Natural killer cell treated with Interleukin-12 subunit alpha and Interleukin-12 subunit beta and Interleukin-15 and Interleukin-18, amount 100 ng/mL, for 72 hours (primary cell): ENCODE measurements at regions not wholly inside any gene's neighbourhood (a gene's known extent, or its start where the extent isn't known, plus 50 kb on each side); places are given as distances from the start of the nearest gene placed in this dataset.
A peak's percentile ranks its signal among the peaks of the same experiment; 100 is the strongest.

Experiments
- ATAC-seq, 2 donors: fragments of 150-1000 bp; cut with Tn5 transposase in 1 of 2; sonication (Bioruptor Pico), chemical (Tn5 transposase) in 1 of 2; 2 replicates each; pipeline ENCODE4 v1.10.0; 2021
- DNase-seq: peaks from one replicate; pipeline ENCODE4 v3.0.0; 2022; ENCODE audit warnings: low spot score
- H3K27ac Mint-ChIP-seq, 2 donors: 1 replicate in 1 of 2; 2 replicates in 1 of 2; pipeline ENCODE4 v1.8.0; 2022; ENCODE audit warnings: mixed read lengths in 2 of 2, mild to moderate bottlenecking in 1 of 2, moderate library complexity in 1 of 2
- H3K27me3 Mint-ChIP-seq, 2 donors: 1 replicate in 1 of 2; 2 replicates in 1 of 2; pipeline ENCODE4 v1.8.0; 2022; ENCODE audit warnings: mixed read lengths in 2 of 2
- H3K36me3 Mint-ChIP-seq: one replicate; pipeline ENCODE4 v1.8.0; 2022; ENCODE audit warnings: mixed read lengths
- H3K4me1 Mint-ChIP-seq, 2 donors: 1 replicate in 1 of 2; 2 replicates in 1 of 2; pipeline ENCODE4 v1.8.0; 2022; ENCODE audit warnings: low read depth in 2 of 2, mixed read lengths in 2 of 2, mild to moderate bottlenecking in 1 of 2
- H3K4me3 Mint-ChIP-seq: one replicate; pipeline ENCODE4 v1.8.0; 2022; ENCODE audit warnings: mixed read lengths
- H3K9me3 Mint-ChIP-seq: 2 replicates; pipeline ENCODE4 v1.8.0; 2022; ENCODE audit warnings: mixed read lengths

DNA sequence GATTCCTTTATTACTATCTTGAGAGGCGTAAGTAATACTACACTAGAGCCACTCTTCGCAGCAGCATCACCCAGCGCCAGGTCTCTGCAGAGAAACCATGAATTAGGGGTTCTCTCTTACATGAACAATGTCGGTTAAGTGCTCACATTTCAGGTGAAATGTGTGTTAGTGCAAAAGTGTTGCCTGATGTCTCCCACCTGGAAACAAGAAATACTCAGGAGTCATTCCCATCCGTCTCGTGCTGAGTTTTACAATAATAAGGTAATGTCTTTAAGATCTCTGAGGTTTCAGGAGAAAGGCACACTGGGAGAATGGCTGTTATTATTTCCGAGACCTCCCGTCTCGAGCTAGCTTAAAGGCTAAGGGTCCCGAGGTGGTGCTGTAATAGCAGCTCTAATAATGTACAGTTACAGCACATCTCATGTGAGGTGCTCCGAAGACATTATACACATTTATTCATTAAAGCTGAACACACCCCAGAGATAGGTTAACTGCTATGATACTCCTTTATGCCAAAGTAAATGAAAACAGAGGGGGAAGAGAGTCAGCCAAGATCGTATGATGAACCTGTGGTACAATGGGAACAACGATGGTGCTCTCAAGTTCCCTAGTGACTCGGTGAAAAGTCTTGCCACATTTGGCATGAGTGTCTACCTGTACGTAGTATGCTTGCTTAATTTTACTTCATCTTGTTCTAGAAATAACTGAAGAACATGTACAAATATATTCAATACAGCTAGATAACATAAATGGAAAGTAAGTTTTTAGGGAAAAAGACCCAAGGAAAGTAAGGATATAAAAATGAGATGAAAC, 458.3 kb upstream of the CITED2 start:
- no peaks in the 10 kb centered on the region for H3K36me3 Mint-ChIP-seq
- DNase-seq: no peak

DNA sequence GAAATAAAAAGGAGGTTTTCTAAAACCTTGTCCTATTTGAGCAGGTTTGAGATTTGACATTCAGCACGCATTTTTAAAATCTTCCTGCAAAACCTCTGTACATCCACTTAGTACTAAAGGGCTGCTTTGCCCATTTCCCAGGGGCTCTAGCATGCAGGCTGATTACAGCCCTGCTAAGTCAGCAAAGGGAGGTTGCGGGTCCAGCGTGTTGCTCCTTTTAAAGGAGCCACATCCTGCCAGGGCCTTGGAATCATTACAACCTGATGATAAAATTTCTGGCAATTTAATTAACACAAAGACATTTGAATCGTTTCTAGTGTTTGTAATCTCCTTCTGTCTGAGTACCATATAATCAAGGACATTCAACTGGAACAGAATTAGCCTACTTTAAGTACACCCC, 455.1 kb upstream of the CITED2 start:
- Mint-ChIP-seq H3K9me3 (no peaks in the 10 kb centered on the region), H3K4me3 (no peak overlapping the region), H3K27me3 (peaks cover 3 to 29% of the 10 kb centered on the region in 2 donors), H3K27ac (no peak overlapping the region), H3K36me3 (no peaks in the 10 kb centered on the region), H3K4me1 (no peaks in the 10 kb centered on the region)
- ATAC-seq (no peak), DNase-seq (no peak)

More for the DNA sequence above, 458.3 kb upstream of the CITED2 start:
- Mint-ChIP-seq H3K4me3 (no peak overlapping the region), H3K27me3 (peaks cover 3 to 17% of the 10 kb centered on the region in 2 donors), H3K4me1 (no peaks in the 10 kb centered on the region), H3K27ac (no peak overlapping the region), H3K9me3 (no peaks in the 10 kb centered on the region)
- ATAC-seq: no peak

DNA sequence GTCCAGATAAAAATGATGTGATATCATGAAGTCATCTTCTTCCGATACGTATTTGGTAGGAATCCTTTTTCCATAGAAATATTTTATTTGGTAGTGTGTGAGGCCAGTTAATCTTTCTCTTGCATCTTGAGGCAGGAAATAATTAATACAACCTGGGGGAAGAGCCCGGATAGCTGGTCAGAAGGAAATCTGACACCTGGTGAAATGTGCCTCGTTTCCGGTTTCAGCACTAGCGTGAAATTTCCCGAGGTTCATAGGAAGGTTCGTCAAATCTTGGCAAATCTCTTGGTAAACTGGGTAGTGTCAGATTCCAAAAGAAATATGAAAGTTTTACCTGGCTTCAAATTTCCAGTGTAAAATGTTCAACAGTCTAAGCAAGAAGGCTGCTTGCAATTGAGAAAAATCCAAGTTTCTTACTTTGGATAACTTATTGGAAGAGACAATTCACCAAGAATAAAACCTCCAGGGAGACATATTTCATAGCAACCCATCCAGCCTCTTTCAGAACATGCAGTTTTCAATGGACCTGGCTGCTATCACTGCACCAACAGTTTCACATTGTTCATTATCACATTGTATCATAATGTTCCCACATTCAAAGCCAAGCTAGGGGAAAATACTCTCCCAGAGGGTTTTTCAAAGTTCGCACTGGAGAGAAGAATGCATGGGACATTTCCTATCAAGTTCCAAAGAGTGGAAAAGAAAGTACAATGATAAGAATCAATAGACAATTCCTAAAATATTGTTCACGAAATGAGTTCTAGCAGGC, 454.5 kb upstream of the CITED2 start:
- no peak overlapping the region for H3K27ac Mint-ChIP-seq
- H3K27me3 Mint-ChIP-seq: peaks cover 3 to 29% of the 10 kb centered on the region in 2 donors
- no peaks in the 10 kb centered on the region for H3K36me3 Mint-ChIP-seq
- no peak for DNase-seq
- H3K4me1 Mint-ChIP-seq: no peaks in the 10 kb centered on the region
- no peak overlapping the region for H3K4me3 Mint-ChIP-seq
- no peak for ATAC-seq
- H3K9me3 Mint-ChIP-seq: no peaks in the 10 kb centered on the region

DNA sequence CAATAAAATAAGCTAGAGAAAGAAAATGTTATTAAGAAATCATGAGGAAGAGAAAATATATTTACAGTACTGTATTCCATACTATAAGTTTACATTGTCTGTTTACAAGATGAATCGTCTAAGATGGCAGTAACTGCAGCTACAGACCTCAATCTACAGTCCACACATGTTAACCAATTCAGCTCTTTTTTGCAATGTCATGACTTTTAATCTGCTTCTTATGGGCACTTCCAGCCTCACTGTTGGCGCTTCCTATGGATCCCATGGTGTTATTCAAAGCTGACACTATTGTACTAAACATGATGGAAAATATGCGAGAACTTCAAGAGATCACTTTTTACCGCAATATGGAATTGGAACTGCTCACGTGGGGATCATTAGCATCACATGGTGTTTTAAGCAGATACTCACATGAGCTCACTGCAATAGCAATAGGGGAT, 451.5 kb upstream of the CITED2 start:
- peaks cover 3 to 32% of the 10 kb centered on the region in 2 donors for H3K27me3 Mint-ChIP-seq
- H3K36me3 Mint-ChIP-seq: no peaks in the 10 kb centered on the region
- H3K27ac Mint-ChIP-seq: no peak overlapping the region
- H3K9me3 Mint-ChIP-seq: no peaks in the 10 kb centered on the region
- H3K4me3 Mint-ChIP-seq: no peak overlapping the region
- no peak for DNase-seq
- ATAC-seq: no peak
- H3K4me1 Mint-ChIP-seq: no peaks in the 10 kb centered on the region

DNA sequence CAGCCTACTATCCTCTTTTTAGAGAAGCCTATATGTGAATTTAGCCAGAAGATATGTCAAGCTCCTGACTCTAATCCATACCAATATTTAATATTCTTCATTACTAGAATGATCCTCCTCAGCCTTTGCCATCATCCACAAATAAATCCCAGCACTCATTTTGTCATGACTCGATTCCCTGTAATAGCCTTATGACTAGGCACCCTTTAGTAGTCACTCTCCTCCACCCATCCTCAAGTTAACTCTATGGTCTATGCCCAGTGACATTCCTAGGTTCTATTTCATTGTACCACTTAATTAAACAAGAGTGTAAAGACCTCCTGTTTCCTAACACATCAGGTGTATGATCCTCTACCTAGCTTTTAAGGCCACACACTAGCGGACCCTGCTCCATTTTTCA, 450.4 kb upstream of the CITED2 start:
- H3K4me3 Mint-ChIP-seq: no peak overlapping the region
- no peak for DNase-seq

DNA sequence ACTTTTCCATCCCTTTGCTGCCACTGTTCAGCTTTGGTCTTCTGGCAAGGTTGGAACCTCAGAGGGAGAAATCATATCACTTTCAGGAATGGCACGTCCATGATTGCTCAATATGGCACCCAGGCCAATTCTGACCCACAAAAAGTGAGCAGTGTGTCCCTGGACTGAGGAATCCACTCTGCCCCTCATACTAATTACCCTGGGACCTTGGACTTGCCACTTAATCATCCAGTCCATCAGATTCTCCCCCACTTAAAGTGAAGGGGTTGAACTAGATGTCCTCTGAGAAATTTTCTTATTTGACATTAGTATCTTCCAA, 449.3 kb upstream of the CITED2 start:
- H3K9me3 Mint-ChIP-seq: no peaks in the 10 kb centered on the region

More for the DNA sequence above, 450.4 kb upstream of the CITED2 start:
- ATAC-seq: peak in 1 of 2 donors; percentile 20
- Mint-ChIP-seq H3K4me1 (no peaks in the 10 kb centered on the region), H3K27me3 (peaks cover 6 to 37% of the 10 kb centered on the region in 2 donors), H3K27ac (no peak overlapping the region), H3K36me3 (no peaks in the 10 kb centered on the region), H3K9me3 (no peaks in the 10 kb centered on the region)

DNA sequence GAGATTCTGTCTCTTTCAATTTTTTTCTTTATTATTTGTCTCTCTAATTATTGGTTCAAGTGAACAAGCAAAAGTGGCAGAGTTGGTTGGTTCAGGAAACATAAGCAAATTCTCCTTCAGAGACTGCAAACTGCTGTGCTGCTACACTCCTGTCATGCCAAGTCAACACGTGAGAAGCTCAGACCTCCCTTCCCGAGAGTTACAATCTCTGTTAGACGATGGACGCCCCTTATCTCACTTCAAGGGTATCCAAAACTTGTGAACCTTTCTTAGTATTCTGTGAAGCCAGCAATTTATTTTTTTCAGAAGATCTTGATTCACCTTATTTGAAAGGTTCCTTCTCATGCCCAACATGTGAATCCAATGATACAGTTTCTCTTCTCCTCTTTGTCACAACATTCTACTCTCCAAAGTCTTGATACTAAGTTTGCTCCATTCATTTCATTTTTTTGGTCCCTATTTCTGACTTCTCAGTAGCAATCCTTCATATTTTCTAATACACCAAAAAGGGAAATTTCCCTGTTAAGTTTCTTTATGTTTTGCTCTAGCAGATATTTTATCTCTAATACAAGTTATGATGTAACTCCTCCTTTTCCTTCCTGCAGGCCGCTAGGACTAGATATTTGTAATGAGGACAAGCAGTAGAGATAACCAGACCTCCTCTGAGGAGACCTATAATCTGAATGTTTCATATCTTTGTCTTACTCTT, 448.8 kb upstream of the CITED2 start:
- no peaks in the 10 kb centered on the region for H3K4me1 Mint-ChIP-seq
- peaks cover 3% of the 10 kb centered on the region for H3K9me3 Mint-ChIP-seq
- H3K27ac Mint-ChIP-seq: no peak overlapping the region
- no peaks in the 10 kb centered on the region for H3K36me3 Mint-ChIP-seq
- no peak for ATAC-seq
- DNase-seq: no peak
- H3K27me3 Mint-ChIP-seq: peaks cover 6 to 34% of the 10 kb centered on the region in 2 donors
- H3K4me3 Mint-ChIP-seq: no peak overlapping the region

More for the DNA sequence above, 449.3 kb upstream of the CITED2 start:
- no peak for DNase-seq
- Mint-ChIP-seq H3K4me3 (no peak overlapping the region), H3K4me1 (no peaks in the 10 kb centered on the region), H3K36me3 (no peaks in the 10 kb centered on the region), H3K27me3 (peaks cover 6 to 37% of the 10 kb centered on the region in 2 donors), H3K27ac (no peak overlapping the region)
- no peak for ATAC-seq

DNA sequence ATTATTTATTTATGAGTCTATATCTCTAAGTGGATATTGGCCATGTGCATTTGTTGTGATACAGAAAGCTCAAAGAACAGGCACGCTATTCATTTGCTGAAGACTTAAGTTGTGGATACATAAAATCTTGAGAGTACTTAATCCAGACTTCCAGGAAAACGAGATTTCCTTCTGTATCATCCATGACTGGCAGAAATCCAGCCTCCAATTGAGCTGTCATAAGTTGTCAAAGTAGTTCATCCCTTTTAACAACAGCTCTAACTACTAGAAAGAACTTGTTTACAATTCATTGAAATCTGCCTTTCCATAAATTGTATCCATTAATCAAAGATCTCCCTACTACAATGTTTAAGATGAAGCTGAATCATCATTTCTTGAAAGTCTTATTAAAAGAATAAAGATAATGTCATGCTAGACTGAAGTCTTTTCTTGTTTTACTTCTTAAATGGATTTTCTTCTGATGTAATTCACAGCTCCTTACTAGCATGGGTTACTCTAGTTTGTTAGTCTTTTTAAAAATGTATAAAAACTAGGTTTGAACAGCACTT, 447.3 kb upstream of the CITED2 start:
- H3K9me3 Mint-ChIP-seq: peaks cover 3% of the 10 kb centered on the region
- H3K27me3 Mint-ChIP-seq: peaks cover 6 to 34% of the 10 kb centered on the region in 2 donors

DNA sequence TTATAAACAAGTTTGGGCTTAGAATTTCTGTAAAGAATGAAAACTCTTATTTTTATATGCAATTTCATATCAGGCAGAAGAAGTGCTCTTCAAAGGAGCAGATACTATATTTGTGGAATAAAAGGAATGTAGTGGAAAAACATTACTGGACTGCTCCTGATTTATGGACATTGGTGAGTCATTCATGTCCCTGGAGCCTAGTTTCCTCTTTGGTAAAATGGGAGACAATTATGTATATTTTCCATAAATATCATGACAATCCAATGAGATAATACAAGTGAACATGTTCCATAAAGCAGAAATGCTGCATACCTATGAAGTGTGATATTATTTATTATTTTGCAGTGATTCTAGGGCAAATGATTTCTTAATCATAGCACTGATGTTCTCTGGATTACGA, 445.8 kb upstream of the CITED2 start:
- ATAC-seq (no peak), DNase-seq (no peak)
- Mint-ChIP-seq H3K27me3 (peaks cover 10 to 25% of the 10 kb centered on the region in 2 donors), H3K36me3 (no peaks in the 10 kb centered on the region), H3K4me1 (no peaks in the 10 kb centered on the region), H3K9me3 (peaks cover 3% of the 10 kb centered on the region), H3K4me3 (no peak overlapping the region), H3K27ac (no peak overlapping the region)

More for the DNA sequence above, 447.3 kb upstream of the CITED2 start:
- Mint-ChIP-seq H3K36me3 (no peaks in the 10 kb centered on the region), H3K27ac (no peak overlapping the region), H3K4me1 (no peaks in the 10 kb centered on the region), H3K4me3 (no peak overlapping the region)
- no peak for DNase-seq
- ATAC-seq: no peak

DNA sequence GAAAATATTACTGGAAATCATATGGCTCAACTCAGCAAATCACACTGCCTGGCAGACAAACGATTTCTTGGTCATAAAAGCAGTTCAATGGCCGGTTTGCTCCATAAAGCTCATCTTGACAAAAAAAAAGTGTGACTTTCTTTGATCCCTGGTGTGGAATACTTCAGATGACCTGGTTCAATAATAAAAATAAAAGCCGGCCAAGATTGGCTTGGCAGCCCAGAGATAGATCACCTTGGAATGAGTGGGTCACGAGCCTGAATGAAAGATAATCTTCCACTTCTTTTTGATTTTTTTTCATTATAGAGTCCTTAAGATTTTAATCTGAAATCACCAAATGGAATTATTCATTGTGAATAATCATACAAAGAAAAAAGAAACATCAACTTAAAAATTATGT, 445.3 kb upstream of the CITED2 start:
- Mint-ChIP-seq H3K4me3 (no peak overlapping the region), H3K36me3 (no peaks in the 10 kb centered on the region), H3K4me1 (no peaks in the 10 kb centered on the region), H3K9me3 (peaks cover 3% of the 10 kb centered on the region), H3K27ac (no peak overlapping the region), H3K27me3 (peaks cover 13 to 21% of the 10 kb centered on the region in 2 donors)
- DNase-seq (no peak), ATAC-seq (no peak)

DNA sequence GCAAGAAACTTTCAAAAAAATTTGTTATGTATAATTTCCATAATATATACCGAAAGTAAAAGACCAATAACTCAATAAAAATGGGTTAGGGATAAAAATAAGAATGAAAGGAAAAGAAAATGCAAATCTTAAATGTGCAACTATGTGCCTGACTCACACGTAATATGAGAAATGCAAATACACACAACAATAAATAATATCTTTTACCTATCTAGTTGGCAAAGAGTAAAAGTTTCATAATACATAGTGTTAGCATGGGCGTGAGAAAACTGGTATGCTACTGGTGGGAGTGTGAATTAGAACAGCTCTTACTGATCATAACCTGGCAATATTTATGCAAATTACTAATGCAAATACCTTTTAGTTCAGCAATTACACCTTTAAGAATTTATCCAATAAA, 438.5 kb upstream of the CITED2 start:
- no peak for DNase-seq
- Mint-ChIP-seq H3K36me3 (no peaks in the 10 kb centered on the region), H3K4me3 (no peak overlapping the region), H3K4me1 (no peaks in the 10 kb centered on the region), H3K27ac (no peak overlapping the region), H3K9me3 (no peaks in the 10 kb centered on the region), H3K27me3 (peaks cover 12% of the 10 kb centered on the region in 2 donors)
- no peak for ATAC-seq

DNA sequence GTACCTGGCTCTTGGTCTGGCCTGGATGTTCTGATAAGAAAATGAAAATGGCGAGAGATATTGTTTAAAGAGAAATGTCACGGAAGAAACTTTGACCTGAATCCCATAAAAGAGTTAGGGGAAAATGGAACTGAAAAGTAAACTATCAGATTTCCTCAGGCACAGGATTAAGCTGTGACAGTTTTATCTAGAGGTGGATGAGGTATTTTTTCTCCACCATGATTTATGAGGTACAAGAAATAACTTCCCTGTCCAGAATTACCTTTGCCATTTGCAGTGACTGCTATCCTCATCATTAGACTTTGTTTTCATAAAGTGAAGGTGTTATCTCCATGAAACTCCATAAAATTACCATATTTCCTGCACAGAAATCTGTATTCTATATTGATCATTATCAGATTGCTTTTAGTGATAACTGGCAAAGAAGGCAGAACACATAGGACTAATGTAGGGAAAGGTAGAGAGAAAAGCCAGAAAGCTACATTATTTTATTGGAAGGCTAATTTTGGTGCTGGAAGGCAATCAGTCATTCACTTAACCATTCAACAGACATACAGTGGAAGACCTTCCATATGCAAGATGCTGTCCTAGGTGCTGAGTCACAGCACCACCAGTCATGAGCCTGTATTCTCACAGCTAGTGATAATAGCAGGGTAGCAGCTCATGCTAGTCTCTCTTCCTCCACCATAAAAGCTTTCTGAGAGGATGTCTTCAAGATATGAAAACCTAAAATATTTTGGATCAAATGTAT, 427.3 kb upstream of the CITED2 start:
- ATAC-seq (no peak), DNase-seq (no peak)
- Mint-ChIP-seq H3K4me3 (no peak overlapping the region), H3K36me3 (peaks cover 4% of the 10 kb centered on the region), H3K27ac (no peak overlapping the region), H3K27me3 (peaks cover 3 to 26% of the 10 kb centered on the region in 2 donors), H3K4me1 (no peaks in the 10 kb centered on the region), H3K9me3 (no peaks in the 10 kb centered on the region)

DNA sequence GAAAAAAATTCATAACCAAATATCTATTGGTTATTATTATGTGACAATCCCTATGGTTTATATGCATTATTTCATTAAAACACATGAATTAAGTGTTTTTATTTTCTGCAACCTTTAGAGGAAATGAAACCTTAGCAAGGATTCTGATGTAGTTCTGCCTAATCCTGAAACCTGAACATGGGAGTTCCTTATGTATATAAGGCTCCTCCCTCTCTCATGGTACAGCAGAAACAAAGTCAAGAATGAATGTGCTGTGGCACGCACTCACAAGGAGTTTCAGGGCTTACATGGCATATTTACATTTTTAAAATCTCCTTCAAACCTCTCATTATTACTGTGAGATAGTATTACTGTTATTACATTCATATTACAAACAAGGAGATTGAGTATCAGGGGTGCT, 426.4 kb upstream of the CITED2 start:
- ATAC-seq (no peak), DNase-seq (no peak)
- no peaks in the 10 kb centered on the region for H3K9me3 Mint-ChIP-seq
- H3K4me3 Mint-ChIP-seq: no peak overlapping the region
- H3K27me3 Mint-ChIP-seq: peaks cover 3 to 26% of the 10 kb centered on the region in 2 donors
- no peaks in the 10 kb centered on the region for H3K4me1 Mint-ChIP-seq
- H3K36me3 Mint-ChIP-seq: peaks cover 4% of the 10 kb centered on the region
- H3K27ac Mint-ChIP-seq: no peak overlapping the region
